ENCODE measurements at regions not wholly inside any gene's neighbourhood (a gene's known extent, or its start where the extent isn't known, plus 50 kb on each side); places are given as distances from the start of the nearest gene placed in this dataset.

DNA sequence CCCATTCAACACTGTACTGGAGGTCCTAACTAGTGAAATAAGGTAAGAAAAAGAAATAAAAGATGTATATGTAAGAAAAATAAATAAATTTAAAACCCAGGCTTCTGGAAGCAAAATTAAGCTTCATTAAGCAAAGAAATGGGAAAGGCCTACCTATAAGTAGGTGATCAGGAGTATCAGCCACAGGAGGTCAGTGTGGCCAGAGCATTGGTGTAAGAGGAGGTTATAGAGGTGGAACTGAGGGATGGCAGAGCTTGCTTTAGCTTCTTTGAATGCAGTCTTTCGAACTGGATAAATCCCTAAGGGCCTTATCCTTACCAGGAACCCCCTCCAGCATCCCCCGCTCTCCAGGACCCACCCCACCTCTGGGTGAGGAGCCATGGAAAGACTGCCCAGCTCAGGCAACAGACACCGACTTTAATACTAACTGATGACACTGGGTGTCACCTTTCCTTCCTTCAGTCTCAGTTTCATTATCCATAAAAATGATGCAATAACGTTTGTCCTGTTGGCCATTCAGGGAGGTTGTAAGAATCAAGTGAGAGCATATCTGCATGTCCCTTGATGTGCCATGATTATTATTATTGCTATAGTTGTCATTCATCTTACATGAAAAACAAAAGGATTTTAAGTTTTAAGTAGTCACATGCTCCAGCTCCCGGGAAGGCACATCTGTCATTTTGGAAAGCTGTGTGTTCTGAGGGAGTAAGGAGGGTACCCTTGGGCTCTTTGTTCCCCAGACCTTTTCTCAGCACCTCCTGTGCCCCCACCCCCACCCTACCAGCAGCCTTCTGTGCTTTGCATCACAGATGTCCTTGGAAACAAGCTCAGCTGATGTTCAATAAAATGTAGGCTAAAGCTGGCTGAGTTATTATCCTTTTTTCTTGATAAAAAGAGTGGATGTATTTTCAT is 50.8 kb upstream of the CTNNA1 start:
- Histone ChIP-seq H3K27ac (ENCODE audit: low read length) (no peak overlapping the region), H3K9ac (ENCODE audit: low read depth, low read length) (no peak overlapping the region), H3K36me3 (ENCODE audit: insufficient read depth, low read length) (no peaks in the 10 kb centered on the region), H3K9me3 (ENCODE audit: insufficient read depth, low read length, severe bottlenecking) (no peaks in the 10 kb centered on the region), H3K79me2 (ENCODE audit: insufficient read depth, low read length) (no peaks in the 10 kb centered on the region), H3K4me2 (ENCODE audit: insufficient read depth, low read length) (no peak overlapping the region), H3K4me1 (ENCODE audit: insufficient read depth, low read length) (peaks cover 20% of the 10 kb centered on the region), H2AFZ (ENCODE audit: low read depth, low read length) (no peak overlapping the region), H3K4me3 (ENCODE audit: low read depth in 1 of 2, low read length in 2 of 2) (no peak overlapping the region), H4K20me1 (ENCODE audit: insufficient read depth, low read length) (no peaks in the 10 kb centered on the region), H3K27me3 (ENCODE audit: insufficient read depth, low read length, poor library complexity) (no peaks in the 10 kb centered on the region)
- TF ChIP-seq CTCF (IDR thresholded peaks at IDR 0.05; ENCODE audit: borderline replicate concordance, extremely low read depth, low read length, poor library complexity, severe bottlenecking) (no peak), EZH2 (IDR thresholded peaks at IDR 0.05; ENCODE audit: borderline replicate concordance, low read depth, low read length, severe bottlenecking) (no peak)
- DNase-seq (no peak), ATAC-seq (ENCODE audit: insufficient read depth, low read depth) (no peak)

GRCh38 chr5:138701678-138702077 is 51.5 kb upstream of the CTNNA1 start:
- TF ChIP-seq CTCF (IDR thresholded peaks at IDR 0.05; ENCODE audit: borderline replicate concordance, extremely low read depth, low read length, poor library complexity, severe bottlenecking) (no peak), EZH2 (IDR thresholded peaks at IDR 0.05; ENCODE audit: borderline replicate concordance, low read depth, low read length, severe bottlenecking) (no peak)
- no peaks in the 10 kb centered on the region for H4K20me1 ChIP-seq (ENCODE audit: insufficient read depth, low read length)
- H3K9me3 ChIP-seq (ENCODE audit: insufficient read depth, low read length, severe bottlenecking), result no peaks in the 10 kb centered on the region
- no peaks in the 10 kb centered on the region for H3K79me2 ChIP-seq (ENCODE audit: insufficient read depth, low read length)
- no peaks in the 10 kb centered on the region for H3K36me3 ChIP-seq (ENCODE audit: insufficient read depth, low read length)
- peaks cover 20% of the 10 kb centered on the region for H3K4me1 ChIP-seq (ENCODE audit: insufficient read depth, low read length)
- no peak overlapping the region for H3K27ac ChIP-seq (ENCODE audit: low read length)
- H2AFZ ChIP-seq (ENCODE audit: low read depth, low read length), result no peak overlapping the region
- ATAC-seq (ENCODE audit: insufficient read depth, low read depth), result no peak
- no peak overlapping the region for H3K4me2 ChIP-seq (ENCODE audit: insufficient read depth, low read length)
- H3K4me3 ChIP-seq (ENCODE audit: low read depth in 1 of 2, low read length in 2 of 2), result no peak overlapping the region
- no peaks in the 10 kb centered on the region for H3K27me3 ChIP-seq (ENCODE audit: insufficient read depth, low read length, poor library complexity)
- H3K9ac ChIP-seq (ENCODE audit: low read depth, low read length), result no peak overlapping the region
- no peak for DNase-seq

- Histone ChIP-seq H3K27me3 (ENCODE audit: insufficient read depth, low read length, poor library complexity) (no peaks in the 10 kb centered on the region), H2AFZ (ENCODE audit: low read depth, low read length) (no peak overlapping the region), H3K36me3 (ENCODE audit: insufficient read depth, low read length) (no peaks in the 10 kb centered on the region), H3K27ac (ENCODE audit: low read length) (no peak overlapping the region), H3K79me2 (ENCODE audit: insufficient read depth, low read length) (no peaks in the 10 kb centered on the region), H3K4me3 (ENCODE audit: low read depth in 1 of 2, low read length in 2 of 2) (no peak overlapping the region), H3K9me3 (ENCODE audit: insufficient read depth, low read length, severe bottlenecking) (no peaks in the 10 kb centered on the region), H4K20me1 (ENCODE audit: insufficient read depth, low read length) (no peaks in the 10 kb centered on the region), H3K4me2 (ENCODE audit: insufficient read depth, low read length) (no peak overlapping the region), H3K9ac (ENCODE audit: low read depth, low read length) (no peak overlapping the region), H3K4me1 (ENCODE audit: insufficient read depth, low read length) (peaks cover 20% of the 10 kb centered on the region)
- no peak for TF ChIP-seq EZH2 (IDR thresholded peaks at IDR 0.05; ENCODE audit: borderline replicate concordance, low read depth, low read length, severe bottlenecking)
- no peak for TF ChIP-seq CTCF (IDR thresholded peaks at IDR 0.05; ENCODE audit: borderline replicate concordance, extremely low read depth, low read length, poor library complexity, severe bottlenecking)
- ATAC-seq (ENCODE audit: insufficient read depth, low read depth), result no peak
- DNase-seq, result no peak
These were observed 52.5 kb upstream of the CTNNA1 start for GRCh38 chr5:138700581-138701362.
